H54 (cell line): ENCODE measurements at regions not wholly inside any gene's neighbourhood (a gene's known extent, or its start where the extent isn't known, plus 50 kb on each side); places are given as distances from the start of the nearest gene placed in this dataset.
"Not testable (repeated sequence)": the region's sequence is repeated elsewhere in the genome, so short reads cannot be mapped to it uniquely, and the experiment has no call there.

Experiments used
- DNase-seq: peaks from one replicate; pipeline ENCODE4 v3.0.0; 2011; ENCODE audit warnings: low spot score, mixed read lengths; ENCODE audit not compliant: insufficient read length
- FAIRE-seq: peaks from 3 replicates; lab custom pipeline; 2011; peaks lifted over from hg19 to GRCh38; lab: Jason Lieb, UNC
- POLR2A ChIP-seq: IDR thresholded peaks from 2 replicates; pipeline ENCODE4 v1.6.1; 2011; ENCODE audit warnings: low read depth, mild to moderate bottlenecking, low read length

GRCh38 chr12:19810213-19810612, 370.9 kb downstream of the AEBP2 start:
- DNase-seq (no peak), FAIRE-seq (no peak)
- TF ChIP-seq POLR2A = no peak

GRCh38 chr12:19811922-19812321, 372.6 kb downstream of the AEBP2 start:
- DNase-seq (no peak), FAIRE-seq (no peak)
- TF ChIP-seq POLR2A = no peak

GRCh38 chr12:19819231-19819630, 379.9 kb downstream of the AEBP2 start:
- no peak for FAIRE-seq
- no peak for TF ChIP-seq POLR2A

GRCh38 chr12:19822476-19822875, 383.2 kb downstream of the AEBP2 start:
- no peak for FAIRE-seq
- TF ChIP-seq POLR2A = no peak
- no peak for DNase-seq

More at GRCh38 chr12:19819231-19819630, 379.9 kb downstream of the AEBP2 start:
- DNase-seq = no peak

- DNase-seq, FAIRE-seq: not testable (repeated sequence)
Observed at GRCh38 chr12:19823326-19823725, 384.0 kb downstream of the AEBP2 start.

- TF ChIP-seq POLR2A = no peak
- DNase-seq (no peak), FAIRE-seq (no peak)
Observed at GRCh38 chr12:19826980-19827550, 387.8 kb downstream of the AEBP2 start.

GRCh38 chr12:19829100-19829853, 390.0 kb downstream of the AEBP2 start:
- no peak for FAIRE-seq
- TF ChIP-seq POLR2A = no peak
- no peak for DNase-seq

GRCh38 chr12:19830446-19830845, 391.2 kb downstream of the AEBP2 start:
- no peak for FAIRE-seq
- TF ChIP-seq POLR2A = no peak
- no peak for DNase-seq

GRCh38 chr12:19833775-19834501, 394.6 kb downstream of the AEBP2 start:
- no peak for DNase-seq
- FAIRE-seq = no peak
- TF ChIP-seq POLR2A = no peak

- FAIRE-seq (no peak), DNase-seq (no peak)
- TF ChIP-seq POLR2A = no peak
Observed at GRCh38 chr12:19834592-19834991, 395.3 kb downstream of the AEBP2 start.

GRCh38 chr12:19836056-19836455, 396.8 kb downstream of the AEBP2 start:
- DNase-seq = no peak
- FAIRE-seq = no peak
- TF ChIP-seq POLR2A = no peak

GRCh38 chr12:19836456-19836855, 397.2 kb downstream of the AEBP2 start:
- no peak for DNase-seq
- FAIRE-seq = no peak
- TF ChIP-seq POLR2A = no peak

- no peak for TF ChIP-seq POLR2A
- FAIRE-seq = no peak
- DNase-seq = no peak
Observed at GRCh38 chr12:19837543-19837942, 398.3 kb downstream of the AEBP2 start.

- FAIRE-seq (no peak), DNase-seq (no peak)
- TF ChIP-seq POLR2A = no peak
Observed at GRCh38 chr12:19841451-19841850, 402.2 kb downstream of the AEBP2 start.
